ENCODE measurements at regions not wholly inside any gene's neighbourhood (a gene's known extent, or its start where the extent isn't known, plus 50 kb on each side); places are given as distances from the start of the nearest gene placed in this dataset.

DNA sequence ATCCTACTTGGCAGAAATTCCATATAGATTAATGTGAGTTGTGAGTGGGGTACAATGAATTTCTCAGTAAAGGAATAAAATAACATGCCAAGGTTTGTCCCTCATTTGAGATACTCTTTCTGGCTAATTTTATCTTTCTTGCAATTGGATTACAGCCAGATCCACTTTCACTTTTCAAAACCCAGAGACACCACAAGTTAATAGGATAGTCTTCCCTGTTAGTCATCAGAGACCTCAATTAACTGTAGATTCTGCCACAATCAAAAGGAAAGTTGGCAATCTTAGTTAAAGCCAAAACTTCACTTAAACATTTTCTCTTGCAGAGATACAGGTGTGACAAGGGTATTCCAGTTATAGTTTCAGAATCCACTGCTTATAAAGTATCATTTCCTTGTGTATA lies 91.4 kb upstream of the PHYHIPL start:
- no peak overlapping the region for H3K27ac Mint-ChIP-seq
- no peaks in the 10 kb centered on the region for H3K36me3 Mint-ChIP-seq
- peaks cover 0 to 9% (median 3%) of the 10 kb centered on the region in 3 donors for H3K9me3 Mint-ChIP-seq
- no peak overlapping the region for H3K4me3 Mint-ChIP-seq
- H3K4me1 Mint-ChIP-seq = no peaks in the 10 kb centered on the region
- H3K27me3 Mint-ChIP-seq = no peaks in the 10 kb centered on the region

- no peak overlapping the region for H3K27ac Mint-ChIP-seq
- no peaks in the 10 kb centered on the region for H3K36me3 Mint-ChIP-seq
- H3K4me1 Mint-ChIP-seq = no peaks in the 10 kb centered on the region
- no peak overlapping the region for H3K4me3 Mint-ChIP-seq
- peaks cover 0 to 9% (median 5%) of the 10 kb centered on the region in 3 donors for H3K9me3 Mint-ChIP-seq
- no peaks in the 10 kb centered on the region for H3K27me3 Mint-ChIP-seq
Observed at GRCh38 chr10:59085711-59086502, 90.5 kb upstream of the PHYHIPL start.

DNA sequence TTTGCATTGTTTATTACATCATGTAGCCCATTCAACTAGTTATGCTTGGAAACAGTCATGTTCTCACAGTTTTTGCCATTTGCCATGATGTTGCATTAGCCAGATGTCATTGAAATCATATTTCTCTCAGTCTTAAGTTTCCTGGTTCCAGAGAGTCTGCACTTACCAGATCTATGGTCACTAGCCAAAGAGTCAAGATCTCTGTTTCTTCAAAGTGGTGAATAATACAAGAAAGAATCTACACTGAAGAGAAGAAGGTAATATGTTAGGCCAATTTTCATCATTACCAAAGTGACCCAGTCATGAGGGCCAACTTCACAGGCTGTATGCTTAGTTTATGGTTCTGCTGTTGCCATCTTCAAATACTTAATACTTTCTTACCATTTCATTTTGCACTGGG lies 89.0 kb upstream of the PHYHIPL start:
- Mint-ChIP-seq H3K4me3 (no peak overlapping the region), H3K9me3 (peaks cover 0 to 9% (median 6%) of the 10 kb centered on the region in 3 donors), H3K27ac (no peak overlapping the region), H3K4me1 (no peaks in the 10 kb centered on the region), H3K36me3 (no peaks in the 10 kb centered on the region), H3K27me3 (no peaks in the 10 kb centered on the region)

GRCh38 chr10:59088912-59089573 lies 87.4 kb upstream of the PHYHIPL start:
- Mint-ChIP-seq H3K4me3 (no peak overlapping the region), H3K27ac (no peak overlapping the region), H3K36me3 (no peaks in the 10 kb centered on the region), H3K9me3 (peaks cover 0 to 9% (median 6%) of the 10 kb centered on the region in 3 donors), H3K27me3 (peaks cover 1% of the 10 kb centered on the region), H3K4me1 (no peaks in the 10 kb centered on the region)

- Mint-ChIP-seq H3K36me3 (no peaks in the 10 kb centered on the region), H3K27ac (no peak overlapping the region), H3K27me3 (peaks cover 1% of the 10 kb centered on the region), H3K4me3 (no peak overlapping the region), H3K4me1 (no peaks in the 10 kb centered on the region), H3K9me3 (peaks cover 0 to 8% (median 6%) of the 10 kb centered on the region in 3 donors)
Observed at GRCh38 chr10:59090817-59091622, 85.4 kb upstream of the PHYHIPL start.

- Mint-ChIP-seq H3K4me3 (no peak overlapping the region), H3K9me3 (peaks cover 0 to 3% (median 0%) of the 10 kb centered on the region in 3 donors), H3K27me3 (peaks cover 1% of the 10 kb centered on the region), H3K27ac (no peak overlapping the region), H3K36me3 (no peaks in the 10 kb centered on the region), H3K4me1 (no peaks in the 10 kb centered on the region)
Observed at GRCh38 chr10:59093461-59093860, 83.0 kb upstream of the PHYHIPL start.

DNA sequence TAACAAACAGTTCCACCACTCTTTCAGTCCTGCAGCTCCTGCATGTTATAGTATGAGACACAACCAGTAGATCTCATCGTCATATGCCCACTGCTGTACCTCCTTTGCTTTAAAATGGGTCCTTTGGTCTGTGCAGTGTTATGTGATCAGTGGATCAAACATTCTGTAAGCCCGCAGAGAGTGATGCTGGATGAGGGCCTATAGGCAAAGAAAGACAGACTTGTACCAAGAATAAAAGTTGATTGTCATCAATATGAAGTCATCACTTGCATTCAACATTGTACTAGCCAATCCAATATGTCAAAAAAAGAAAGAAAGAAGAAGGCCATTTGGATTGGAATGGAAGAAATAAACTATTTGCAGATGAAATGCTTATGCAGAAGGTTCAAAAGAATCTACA lies 79.8 kb upstream of the PHYHIPL start:
- Mint-ChIP-seq H3K27me3 (peaks cover 1% of the 10 kb centered on the region), H3K4me1 (no peaks in the 10 kb centered on the region), H3K4me3 (no peak overlapping the region), H3K27ac (no peak overlapping the region), H3K9me3 (no peaks in the 10 kb centered on the region), H3K36me3 (no peaks in the 10 kb centered on the region)

- no peak overlapping the region for H3K4me3 Mint-ChIP-seq
- no peaks in the 10 kb centered on the region for H3K9me3 Mint-ChIP-seq
- H3K36me3 Mint-ChIP-seq = no peaks in the 10 kb centered on the region
- no peaks in the 10 kb centered on the region for H3K4me1 Mint-ChIP-seq
- H3K27me3 Mint-ChIP-seq = no peaks in the 10 kb centered on the region
- no peak overlapping the region for H3K27ac Mint-ChIP-seq
Observed at GRCh38 chr10:59098387-59098786, 78.1 kb upstream of the PHYHIPL start.

DNA sequence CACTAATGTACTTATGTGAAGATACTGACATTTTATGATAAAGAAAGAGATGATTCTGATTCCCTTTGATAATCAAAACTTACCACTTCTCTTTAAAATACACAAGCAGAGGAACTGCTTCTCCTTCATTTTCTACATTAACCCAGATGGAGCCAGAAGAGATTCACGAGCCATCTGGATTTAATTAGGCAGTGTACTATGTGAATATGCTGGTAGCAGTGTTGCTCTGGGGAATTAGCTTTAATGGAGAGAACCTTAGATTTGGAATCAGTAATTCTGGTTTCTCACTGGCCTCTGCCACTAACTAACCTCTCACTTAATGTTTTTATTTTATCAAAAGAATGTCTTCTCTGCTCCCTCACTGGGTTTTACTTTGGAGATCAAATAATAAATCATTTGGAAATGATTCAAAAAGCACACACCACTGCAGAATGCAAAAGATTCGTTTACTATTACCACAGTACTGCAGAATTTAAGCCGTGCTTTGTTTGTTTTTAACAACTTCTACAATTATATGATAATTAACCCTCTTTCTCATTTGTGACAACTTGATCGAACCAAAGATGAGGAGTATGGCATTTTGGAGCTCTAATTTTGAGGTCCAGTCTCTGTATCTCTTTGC lies 77.5 kb upstream of the PHYHIPL start:
- Mint-ChIP-seq H3K4me3 (no peak overlapping the region), H3K9me3 (no peaks in the 10 kb centered on the region), H3K27me3 (no peaks in the 10 kb centered on the region), H3K36me3 (no peaks in the 10 kb centered on the region), H3K4me1 (no peaks in the 10 kb centered on the region), H3K27ac (no peak overlapping the region)

GRCh38 chr10:59099481-59099880 lies 77.0 kb upstream of the PHYHIPL start:
- H3K36me3 Mint-ChIP-seq = no peaks in the 10 kb centered on the region
- no peak overlapping the region for H3K4me3 Mint-ChIP-seq
- H3K27ac Mint-ChIP-seq = no peak overlapping the region
- H3K9me3 Mint-ChIP-seq = no peaks in the 10 kb centered on the region
- no peaks in the 10 kb centered on the region for H3K4me1 Mint-ChIP-seq
- no peaks in the 10 kb centered on the region for H3K27me3 Mint-ChIP-seq

GRCh38 chr10:59102394-59102793 lies 74.0 kb upstream of the PHYHIPL start:
- Mint-ChIP-seq H3K4me3 (no peak overlapping the region), H3K4me1 (no peaks in the 10 kb centered on the region), H3K27ac (no peak overlapping the region), H3K9me3 (no peaks in the 10 kb centered on the region), H3K27me3 (no peaks in the 10 kb centered on the region), H3K36me3 (no peaks in the 10 kb centered on the region)

GRCh38 chr10:59104186-59104585 lies 72.3 kb upstream of the PHYHIPL start:
- Mint-ChIP-seq H3K36me3 (no peaks in the 10 kb centered on the region), H3K4me1 (no peaks in the 10 kb centered on the region), H3K27me3 (no peaks in the 10 kb centered on the region), H3K27ac (no peak overlapping the region), H3K9me3 (no peaks in the 10 kb centered on the region), H3K4me3 (no peak overlapping the region)

DNA sequence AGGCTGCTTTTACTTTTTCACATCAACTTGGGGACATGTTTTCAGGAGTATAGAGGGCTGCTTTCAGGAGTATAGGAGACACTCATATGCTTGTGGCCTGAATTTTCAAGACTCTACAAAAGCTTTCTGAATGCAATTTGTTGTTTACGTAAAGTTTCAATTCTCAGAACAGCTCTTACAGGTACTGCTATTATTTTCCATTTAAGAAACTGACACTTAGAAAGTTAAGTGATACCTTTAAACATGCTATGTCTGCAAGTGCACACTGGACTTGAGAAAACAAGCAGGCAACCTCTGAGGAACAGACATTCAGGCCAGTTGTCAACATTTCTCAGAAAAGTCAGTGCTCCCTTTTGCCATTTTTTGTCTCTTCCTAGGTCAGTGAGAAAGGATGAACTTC lies 70.0 kb upstream of the PHYHIPL start:
- Mint-ChIP-seq H3K27ac (no peak overlapping the region), H3K27me3 (no peaks in the 10 kb centered on the region), H3K9me3 (no peaks in the 10 kb centered on the region), H3K4me3 (no peak overlapping the region), H3K4me1 (no peaks in the 10 kb centered on the region), H3K36me3 (no peaks in the 10 kb centered on the region)

- no peaks in the 10 kb centered on the region for H3K27me3 Mint-ChIP-seq
- no peaks in the 10 kb centered on the region for H3K4me1 Mint-ChIP-seq
- H3K4me3 Mint-ChIP-seq = no peak overlapping the region
- no peaks in the 10 kb centered on the region for H3K36me3 Mint-ChIP-seq
- H3K9me3 Mint-ChIP-seq = no peaks in the 10 kb centered on the region
- H3K27ac Mint-ChIP-seq = no peak overlapping the region
Observed at GRCh38 chr10:59107147-59107546, 69.3 kb upstream of the PHYHIPL start.

GRCh38 chr10:59108296-59108870 lies 68.1 kb upstream of the PHYHIPL start:
- H3K4me1 Mint-ChIP-seq = no peaks in the 10 kb centered on the region
- no peaks in the 10 kb centered on the region for H3K36me3 Mint-ChIP-seq
- peaks cover 0 to 3% (median 0%) of the 10 kb centered on the region in 3 donors for H3K9me3 Mint-ChIP-seq
- H3K27me3 Mint-ChIP-seq = no peaks in the 10 kb centered on the region
- no peak overlapping the region for H3K4me3 Mint-ChIP-seq
- H3K27ac Mint-ChIP-seq = no peak overlapping the region

Data from IgD-negative memory B cell (primary cell).